NOMO-1 (cell line): ENCODE measurements at regions not wholly inside any gene's neighbourhood (a gene's known extent, or its start where the extent isn't known, plus 50 kb on each side); places are given as distances from the start of the nearest gene placed in this dataset.

ENCODE experiments used
- DNase-seq, 2 experiments: peaks; one replicate each; lab custom pipeline; 2025; ENCODE audit not compliant: unreplicated experiment in 2 of 2; lab: John Stamatoyannopoulos, UW

DNA sequence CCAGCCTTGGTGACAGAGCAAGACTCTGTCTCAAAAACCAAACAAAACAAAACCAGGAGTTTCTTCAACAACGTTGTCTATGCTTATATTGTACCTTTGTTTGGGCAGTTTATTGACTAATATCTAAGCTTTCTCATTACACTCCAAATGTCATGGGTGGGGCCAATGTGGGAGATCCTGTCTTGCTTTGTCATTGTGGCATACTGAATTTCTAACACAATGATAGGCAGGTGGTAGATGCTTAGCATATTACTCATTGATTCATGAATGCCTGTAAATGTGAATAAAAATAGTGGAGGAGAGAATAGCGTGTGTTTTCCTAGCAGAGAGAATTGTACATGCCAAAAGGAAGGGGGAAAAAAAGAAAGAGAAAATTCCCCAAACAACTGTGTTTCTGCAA, 802.5 kb upstream of the EEF2KMT start:
- no peak for DNase-seq

DNA sequence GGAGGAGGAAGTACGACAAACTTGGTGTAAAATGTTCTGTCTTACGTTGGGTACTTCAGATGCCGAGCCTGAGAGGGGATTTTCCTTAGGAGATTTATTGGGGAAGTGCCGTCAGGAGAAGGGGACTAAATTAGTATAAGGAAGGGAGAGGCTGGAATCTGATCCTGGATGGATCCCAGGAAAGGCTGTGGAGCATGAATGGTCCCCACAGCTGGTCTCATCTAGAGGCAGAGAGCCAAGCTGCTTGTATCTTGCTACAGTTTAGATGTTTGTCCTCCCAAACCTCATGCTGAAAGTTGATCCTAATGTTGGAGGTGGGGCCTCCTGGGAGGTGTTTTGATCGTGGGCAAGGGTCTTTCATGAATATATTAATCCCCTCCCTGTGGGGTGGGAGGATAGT, 798.4 kb upstream of the EEF2KMT start:
- no peak for DNase-seq

DNA sequence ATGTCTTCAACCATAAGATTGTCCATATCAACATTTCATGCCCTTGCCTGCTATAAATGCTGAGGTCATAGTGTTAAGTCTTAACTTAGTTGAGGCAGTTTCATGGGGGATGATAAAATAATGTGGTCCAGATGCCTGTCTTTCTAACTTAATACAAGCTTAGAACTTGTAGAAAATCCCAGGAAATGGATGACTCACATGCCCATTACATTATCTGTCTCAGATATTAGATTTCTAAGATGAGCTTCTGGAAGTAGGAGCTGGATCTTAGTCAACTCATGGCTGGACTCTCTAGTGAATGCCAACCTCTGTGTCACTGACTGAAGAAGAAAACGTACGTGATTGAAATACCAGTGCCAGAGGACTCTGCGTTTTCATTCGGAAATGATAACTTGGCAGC, 797.5 kb upstream of the EEF2KMT start:
- DNase-seq, result no peak

DNA sequence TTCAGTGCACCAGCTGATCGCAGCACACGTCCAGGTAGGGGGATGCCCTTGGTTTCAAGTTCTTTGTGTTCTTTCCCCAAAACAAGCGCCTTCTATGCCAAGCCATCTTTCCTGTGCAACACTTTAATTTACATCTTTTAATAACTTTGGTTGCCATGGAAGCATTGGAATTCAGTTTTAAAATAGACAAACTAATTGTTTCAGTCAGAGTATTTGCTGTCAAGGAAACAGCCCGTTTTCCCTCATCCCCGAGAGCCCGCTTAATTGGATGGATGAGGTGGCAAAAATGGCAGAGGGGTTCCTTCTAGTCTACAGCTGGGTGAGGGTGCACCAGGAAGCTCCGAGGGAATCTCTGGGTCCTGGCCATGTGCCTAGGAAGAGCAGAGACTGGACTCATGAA, 793.7 kb upstream of the EEF2KMT start:
- no peak for DNase-seq

DNA sequence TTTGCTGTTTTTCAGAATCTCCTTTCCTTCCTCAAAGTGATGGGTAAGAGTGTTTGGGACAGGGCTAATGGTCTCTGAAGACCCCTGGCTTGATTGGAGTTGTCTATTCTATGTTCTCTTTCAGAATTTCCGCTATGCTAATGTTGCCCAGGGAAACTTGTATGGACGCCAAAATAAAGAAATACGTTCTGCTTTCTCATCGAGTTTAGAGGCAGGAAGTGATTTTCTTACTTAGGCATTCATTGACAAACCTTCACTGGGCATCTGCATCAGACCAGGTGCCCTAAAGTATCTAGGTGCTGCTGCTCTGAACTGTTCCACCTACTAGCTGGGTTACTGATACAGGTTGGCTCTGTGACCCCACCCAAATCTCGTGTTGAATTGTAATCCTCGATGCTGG, 787.9 kb upstream of the EEF2KMT start:
- DNase-seq, result no peak

DNA sequence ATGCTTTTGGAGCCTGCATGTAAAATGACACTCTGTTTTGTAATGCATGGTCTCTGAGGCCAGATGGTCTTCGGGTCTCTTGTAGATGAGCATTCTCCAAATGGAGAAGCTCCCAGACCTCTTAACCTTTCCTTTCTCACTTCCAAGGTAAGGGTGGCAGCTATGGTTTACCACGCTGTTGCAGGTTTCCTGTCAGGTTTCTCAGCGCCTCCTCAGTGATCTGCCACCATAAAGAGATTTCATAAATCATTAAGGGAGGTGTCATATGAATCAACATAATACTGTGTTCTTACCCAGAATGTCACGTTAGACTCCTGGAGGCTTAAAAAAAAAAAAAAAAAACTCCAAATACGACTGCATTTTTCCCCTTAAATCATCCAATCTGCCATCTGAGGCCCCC, 787.4 kb upstream of the EEF2KMT start:
- no peak for DNase-seq

DNA sequence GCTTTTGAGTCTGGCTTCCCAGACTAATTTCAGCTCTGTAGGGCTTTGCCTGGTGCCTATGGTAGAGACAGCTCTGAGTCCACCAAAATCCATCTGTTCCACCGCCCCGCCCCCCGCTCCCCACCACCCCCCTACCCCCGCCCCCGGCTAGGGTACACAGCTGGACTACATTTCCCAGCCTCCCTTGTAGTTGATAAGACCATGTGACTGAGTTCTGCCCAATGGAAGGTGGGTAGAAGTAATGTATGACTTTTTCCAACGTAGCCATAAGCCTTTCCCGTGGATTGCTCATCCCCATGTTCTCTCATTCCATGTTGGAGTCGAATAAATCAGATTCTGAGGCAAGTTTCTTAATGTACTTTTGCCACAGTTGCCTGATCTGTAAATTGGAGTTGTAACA, 786.7 kb upstream of the EEF2KMT start:
- DNase-seq, result no peak

DNA sequence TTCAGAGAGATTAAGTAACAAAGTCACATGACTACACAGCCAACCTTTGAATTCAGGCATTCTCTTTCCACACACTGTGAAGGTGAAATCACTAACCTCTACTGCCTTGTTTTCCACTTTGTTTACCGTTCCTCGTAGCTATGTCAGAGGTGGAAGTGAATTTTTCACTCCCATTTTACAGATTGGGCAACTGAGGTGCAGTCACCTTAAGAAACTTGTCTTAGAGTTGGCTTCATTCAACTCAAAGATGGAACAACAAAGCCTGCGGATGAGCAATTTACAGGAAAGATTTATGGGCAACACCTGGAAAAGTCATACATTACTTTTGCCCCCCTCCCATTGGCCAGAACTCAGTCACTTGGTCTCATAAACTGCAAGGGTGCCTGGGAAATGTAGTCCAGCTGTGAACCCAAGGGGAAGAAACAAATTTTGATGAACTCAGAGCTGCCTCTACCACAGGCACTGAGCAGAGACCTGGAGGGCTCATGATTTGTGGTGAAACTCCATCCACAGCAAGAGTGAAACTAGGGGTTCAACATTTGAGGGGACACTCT, 784.6 kb upstream of the EEF2KMT start:
- DNase-seq, result no peak

DNA sequence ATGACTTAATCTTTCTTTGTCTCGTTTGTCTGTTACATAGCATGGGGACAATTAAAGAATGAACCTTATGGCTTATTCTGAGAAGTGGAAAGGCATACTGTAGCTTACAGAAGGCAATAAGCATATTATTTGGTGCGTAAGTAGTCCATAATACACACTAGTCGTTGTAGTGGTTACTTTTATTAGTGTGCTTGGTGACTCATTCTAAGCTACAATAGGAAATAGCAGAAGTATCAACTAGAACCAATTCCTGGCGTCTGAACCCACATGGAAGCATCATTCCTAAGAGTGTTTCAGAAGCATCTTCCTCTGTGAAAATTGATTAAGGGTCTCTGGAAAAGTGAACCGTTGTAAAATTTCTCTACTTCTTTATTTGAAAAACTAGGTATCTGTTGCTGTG, 777.8 kb upstream of the EEF2KMT start:
- no peak for DNase-seq

DNA sequence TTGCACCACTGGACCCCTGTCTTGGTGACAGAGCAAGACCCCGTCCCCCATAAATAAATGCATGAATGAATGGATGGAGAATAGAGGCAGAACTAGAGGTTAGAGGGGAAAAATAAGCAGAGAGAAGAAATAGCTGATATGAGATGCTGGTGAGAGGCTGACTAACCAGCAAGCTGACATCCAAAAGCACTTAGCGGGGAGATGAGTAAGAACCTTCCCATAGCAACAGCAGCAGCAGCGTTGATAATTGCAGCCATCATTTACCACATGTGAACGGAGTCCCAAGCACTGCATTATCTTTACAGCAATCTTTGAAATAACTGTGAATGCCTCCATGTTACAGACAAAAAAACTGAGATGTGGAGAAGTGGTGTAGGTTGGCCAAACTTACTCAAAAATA, 777.3 kb upstream of the EEF2KMT start:
- no peak for DNase-seq

DNA sequence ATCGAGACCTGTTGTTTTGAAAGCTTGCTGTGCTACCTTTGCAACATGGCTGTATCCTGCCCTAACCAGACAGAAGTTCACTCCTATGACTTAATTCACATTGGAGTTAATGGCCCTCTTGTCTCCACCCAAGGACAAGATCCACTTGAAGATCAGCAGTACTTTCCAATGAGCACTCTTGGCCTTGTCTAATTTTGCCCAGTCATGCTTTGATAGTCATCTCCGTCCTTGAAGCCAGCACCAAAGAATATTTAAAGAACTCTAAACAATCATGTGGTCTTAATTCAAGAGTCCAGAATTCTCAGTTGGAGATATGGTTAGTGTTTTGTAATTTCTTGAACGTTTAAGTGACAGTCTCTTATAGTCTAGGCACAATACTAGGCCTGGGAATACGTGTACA, 775.6 kb upstream of the EEF2KMT start:
- no peak for DNase-seq

DNA sequence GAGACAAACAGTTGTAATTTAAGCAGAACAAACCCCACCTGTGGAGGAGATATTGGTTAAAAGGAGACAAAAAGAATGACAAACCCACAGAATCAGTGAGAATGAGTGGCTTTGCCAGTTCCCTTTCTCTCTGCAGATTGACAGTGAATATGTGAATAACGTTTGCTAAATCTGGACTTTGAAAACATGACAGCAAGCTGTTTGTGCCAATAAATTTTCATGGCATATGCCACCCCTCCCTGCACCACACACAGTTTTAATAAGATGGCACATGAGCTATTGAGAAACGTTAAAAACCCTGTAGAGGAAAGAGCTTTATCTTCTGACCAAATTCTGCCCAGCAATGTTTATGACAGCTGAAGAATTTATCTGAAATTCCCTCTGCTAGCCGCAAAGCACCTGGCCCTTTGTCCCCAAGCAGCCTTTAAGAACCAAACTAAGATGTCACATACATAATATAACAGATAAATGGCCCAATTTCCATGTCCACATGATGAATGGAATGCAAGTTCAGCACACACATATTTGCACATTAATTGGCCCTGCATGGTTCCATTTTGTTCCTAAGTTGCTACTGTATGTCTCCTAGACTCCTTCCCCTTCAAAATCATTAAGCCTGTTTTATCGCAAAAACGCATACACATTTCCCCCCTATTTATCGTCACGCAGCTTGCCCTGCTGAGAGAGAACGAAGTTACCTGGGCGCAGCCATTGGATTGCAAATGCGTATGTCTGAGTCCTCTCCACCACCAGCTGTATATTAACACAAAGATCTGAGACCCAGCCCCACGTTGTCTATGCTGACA, 773.5 kb upstream of the EEF2KMT start:
- no peak for DNase-seq

DNA sequence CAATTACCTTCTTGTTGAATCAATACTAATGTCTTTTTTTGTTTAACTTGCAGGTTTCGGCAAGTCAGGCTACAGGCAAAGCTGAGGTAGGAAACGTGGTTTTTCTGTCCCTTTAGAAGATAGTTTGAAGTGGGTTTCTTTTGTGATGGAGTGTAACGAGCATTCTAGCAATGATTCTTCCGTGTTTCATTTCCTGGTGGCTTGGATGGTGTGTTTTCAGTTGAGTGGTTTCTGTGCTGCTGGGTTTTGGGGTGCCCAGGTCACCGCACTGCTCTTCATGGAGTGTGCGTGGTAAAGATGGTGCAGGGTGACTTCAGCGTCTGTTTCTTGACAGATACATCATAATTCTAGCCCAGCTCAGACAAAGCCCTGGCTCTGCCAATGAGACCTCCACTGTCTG, 769.7 kb upstream of the EEF2KMT start:
- no peak for DNase-seq

DNA sequence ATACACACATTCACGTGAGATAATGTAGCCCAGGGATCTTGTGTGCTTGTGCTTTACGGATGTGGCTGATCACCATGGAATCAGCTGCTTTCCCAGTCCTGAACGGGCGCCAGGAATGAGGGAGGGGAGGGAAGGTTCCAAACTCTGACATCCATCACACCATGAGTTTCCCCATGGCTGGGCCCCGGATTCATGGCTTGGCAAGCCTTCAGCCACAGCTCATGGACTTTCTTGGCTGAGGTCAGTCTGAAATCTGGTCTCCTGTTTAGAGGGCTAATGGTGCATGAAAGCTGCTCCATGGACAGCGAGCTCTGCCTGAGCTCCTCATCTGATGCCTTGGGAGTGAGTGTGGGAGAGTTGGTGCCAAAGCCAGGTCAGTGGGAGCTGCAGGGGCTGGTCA, 767.6 kb upstream of the EEF2KMT start:
- DNase-seq, result no peak

DNA sequence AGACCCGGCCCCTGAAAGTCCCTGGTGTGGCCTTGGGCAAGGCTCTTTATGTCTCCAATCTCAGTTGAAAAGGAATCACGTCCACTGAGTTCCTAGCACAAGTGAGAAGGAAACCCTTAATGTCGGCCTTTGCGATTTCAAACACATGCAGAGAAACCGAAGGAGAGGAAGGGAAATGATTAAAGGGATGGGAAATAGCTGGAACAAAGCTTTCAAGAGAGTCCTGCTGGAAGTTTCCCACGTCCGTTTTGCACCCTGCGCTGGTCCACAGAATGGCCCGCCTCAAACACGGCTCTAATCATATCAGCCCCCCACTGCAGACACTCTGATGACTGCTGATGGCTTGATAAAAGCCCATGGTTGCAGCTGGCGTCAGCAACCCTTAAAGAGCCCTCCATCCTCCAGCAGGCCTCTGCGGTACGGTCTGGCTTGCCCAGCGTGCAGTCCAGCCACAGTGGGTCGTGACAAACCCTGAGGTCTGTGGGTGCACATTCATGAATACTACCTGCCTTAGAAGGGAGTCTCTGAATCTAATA, 765.5 kb upstream of the EEF2KMT start:
- no peak for DNase-seq

DNA sequence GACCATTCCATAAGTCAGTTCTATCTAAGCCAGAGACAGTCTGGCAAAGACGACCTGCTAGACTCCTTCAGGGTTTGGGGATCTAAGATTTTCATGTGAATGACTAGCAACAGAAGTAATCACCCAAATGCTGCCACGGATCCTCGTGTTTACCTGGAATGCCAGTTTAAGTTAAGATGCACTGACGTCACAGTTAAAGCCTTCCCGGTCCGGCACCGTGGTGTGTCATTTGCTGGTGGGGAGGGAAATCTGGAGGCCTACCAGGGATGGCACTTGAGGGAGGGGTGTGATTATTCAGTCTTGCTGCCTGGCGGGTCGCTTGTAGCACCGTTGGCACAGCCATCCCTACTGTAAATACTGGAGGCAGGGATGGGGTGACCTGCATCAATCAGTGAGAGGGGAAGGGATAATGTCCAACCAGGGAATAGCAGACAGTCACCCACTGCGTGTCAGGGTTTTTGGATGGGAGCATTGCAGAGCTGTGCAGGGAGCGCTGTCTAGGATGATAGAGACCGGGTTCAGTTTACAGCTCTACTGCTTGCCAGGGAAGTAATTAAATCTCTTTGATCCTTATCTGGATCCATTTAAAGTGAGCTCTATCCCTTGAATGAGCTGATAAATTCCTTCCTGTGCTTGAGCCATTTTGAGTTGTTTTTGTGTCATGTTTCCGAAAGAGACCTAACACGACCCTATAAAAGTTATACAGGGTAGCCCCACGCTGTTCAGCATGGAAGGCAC, 764.7 kb upstream of the EEF2KMT start:
- DNase-seq, result no peak

DNA sequence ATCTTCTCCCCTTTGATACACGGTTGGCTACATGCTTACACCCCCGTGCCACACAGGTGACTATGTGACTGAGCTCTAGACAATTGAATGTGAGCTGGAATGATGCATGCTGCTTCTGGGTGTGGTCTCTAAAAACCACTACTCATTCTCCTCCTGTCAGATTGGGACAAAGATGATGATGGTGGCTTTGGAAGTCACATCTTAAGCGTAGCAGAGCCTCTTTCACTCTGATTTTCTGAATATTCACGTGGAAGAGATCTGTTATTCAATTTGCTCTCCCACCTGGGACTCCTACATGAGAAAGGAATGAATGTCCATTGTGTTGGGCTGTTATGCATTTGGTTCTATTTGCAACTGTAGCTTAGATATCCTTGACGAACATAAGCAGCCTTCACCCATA, 763.6 kb upstream of the EEF2KMT start:
- no peak for DNase-seq

DNA sequence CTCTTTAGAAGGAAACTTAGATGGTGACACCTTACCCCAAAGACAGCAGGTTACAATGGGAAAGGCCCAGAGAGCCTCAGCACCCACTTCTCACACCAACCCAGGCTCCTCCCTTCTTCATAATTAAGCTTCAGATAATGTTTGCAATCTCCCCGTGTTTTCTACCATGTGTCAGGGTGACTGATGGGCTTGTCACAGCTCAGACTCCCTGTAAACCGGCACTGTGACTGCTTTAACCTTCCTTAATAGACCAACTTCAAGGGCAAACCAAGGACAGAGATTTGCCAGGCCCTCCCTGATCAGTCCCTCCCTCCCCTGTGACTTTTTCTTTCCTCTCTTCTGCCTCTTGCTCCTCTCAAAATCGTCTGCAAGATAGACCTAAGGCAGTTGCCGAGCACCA, 760.6 kb upstream of the EEF2KMT start:
- no peak for DNase-seq

DNA sequence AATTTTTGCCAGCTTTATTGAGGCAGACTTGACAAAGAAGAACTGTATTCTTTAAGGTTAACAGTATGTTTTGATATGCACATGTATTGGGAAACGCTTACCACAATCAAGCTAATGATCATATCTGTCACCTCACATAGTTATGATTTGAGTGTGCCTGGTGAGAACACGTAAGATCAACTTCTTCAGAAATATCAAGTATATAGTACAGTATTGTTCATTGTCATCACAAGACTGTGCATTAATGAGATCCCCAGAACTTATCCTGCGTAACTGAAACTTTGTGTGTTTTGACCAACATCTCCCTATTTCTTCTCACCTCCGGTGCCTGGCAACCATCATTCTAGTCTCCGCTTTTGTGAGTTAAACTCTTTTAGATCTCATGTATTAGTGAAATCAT, 756.4 kb upstream of the EEF2KMT start:
- no peak for DNase-seq

DNA sequence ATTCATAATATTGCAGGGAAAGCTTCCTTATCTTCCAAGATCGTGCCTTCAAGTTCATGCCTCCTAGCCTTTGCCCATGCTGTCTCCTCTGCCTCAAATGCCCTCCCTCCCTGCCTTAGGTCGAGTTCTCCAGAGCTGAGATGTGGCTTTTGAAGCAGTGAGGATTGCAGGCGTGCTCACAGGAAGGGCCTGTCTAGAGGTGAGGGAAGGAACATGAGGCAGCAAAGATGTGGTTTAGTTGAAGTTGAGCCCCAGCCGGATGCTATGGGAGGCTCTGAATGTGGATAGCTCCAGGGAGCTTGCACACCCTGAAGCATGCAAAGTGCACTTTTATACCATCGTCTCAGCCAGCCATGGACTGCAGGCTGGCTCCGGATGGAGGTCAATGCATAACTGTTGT, 754.6 kb upstream of the EEF2KMT start:
- no peak for DNase-seq

DNA sequence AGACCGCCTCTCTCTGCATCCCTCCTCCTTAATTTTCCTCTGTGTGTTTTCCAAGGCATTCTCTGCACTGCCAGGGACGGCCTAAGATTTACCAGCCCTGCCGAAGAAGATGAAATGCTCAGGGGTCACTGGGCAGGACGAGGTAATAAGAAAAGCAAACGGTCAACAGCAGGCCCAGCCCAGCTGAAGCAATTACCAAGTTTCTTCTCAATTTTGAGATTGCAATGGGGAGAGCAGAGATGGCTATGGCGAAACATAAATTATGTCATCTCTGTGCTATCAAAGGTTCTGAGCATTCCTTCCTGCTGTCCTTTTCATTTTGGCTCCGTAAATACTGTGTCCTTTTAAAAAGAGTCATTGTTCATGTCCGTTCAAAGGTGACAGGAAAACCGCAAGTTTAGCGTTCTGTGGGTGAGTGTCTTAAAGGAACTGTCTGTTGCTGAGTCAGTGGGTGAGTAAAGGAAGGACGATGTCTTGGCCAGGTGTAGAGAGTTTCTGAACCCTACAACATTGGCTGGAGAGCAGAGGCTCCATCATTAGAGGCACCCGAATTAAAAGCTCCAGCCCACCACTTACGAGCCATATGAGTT, 753.9 kb upstream of the EEF2KMT start:
- no peak for DNase-seq
